ENCODE measurements at regions not wholly inside any gene's neighbourhood (a gene's known extent, or its start where the extent isn't known, plus 50 kb on each side); places are given as distances from the start of the nearest gene placed in this dataset.
A peak's percentile ranks its signal among the peaks of the same experiment; 100 is the strongest.

- H3K27ac ChIP-seq (ENCODE audit: low read depth, low read length): peak overlapping the region; percentile 53
- Mint-ChIP-seq H3K27me3 (ENCODE audit: low read depth, unreplicated experiment) (no peaks in the 10 kb centered on the region), H3K36me3 (ENCODE audit: low read depth, unreplicated experiment) (no peaks in the 10 kb centered on the region), H3K4me3 (ENCODE audit: unreplicated experiment) (no peak overlapping the region), H3K27ac (ENCODE audit: unreplicated experiment) (peak overlapping the region; percentile 91), H3K9me3 (ENCODE audit: unreplicated experiment) (no peaks in the 10 kb centered on the region), H3K4me1 (ENCODE audit: low read depth, unreplicated experiment) (peaks cover 6% of the 10 kb centered on the region)
- no peak overlapping the region for H3K9ac ChIP-seq (ENCODE audit: low read length)
- no peaks in the 10 kb centered on the region for H3K9me3 ChIP-seq (ENCODE audit: insufficient read depth, low read depth, low read length)
- no peak overlapping the region for H2AFZ ChIP-seq (ENCODE audit: low read depth, low read length)
- H3K36me3 ChIP-seq (ENCODE audit: insufficient read depth, low read length): no peaks in the 10 kb centered on the region
- no peaks in the 10 kb centered on the region for H3K27me3 ChIP-seq (ENCODE audit: insufficient read depth, low read length)
- peak; percentile 76 for DNase-seq (ENCODE audit: low read depth)
- no peak for TF ChIP-seq CTCF (IDR thresholded peaks at IDR 0.05; ENCODE audit: insufficient read depth, low read depth, low read length)
- TF ChIP-seq EZH2 (IDR thresholded peaks at IDR 0.05; ENCODE audit: insufficient read depth, low read length): no peak
- no peaks in the 10 kb centered on the region for H4K20me1 ChIP-seq (ENCODE audit: insufficient read depth, low read length)
- FAIRE-seq: peak; percentile 95
- H3K4me3 ChIP-seq (ENCODE audit: insufficient read depth, low read depth, low read length): no peak overlapping the region
- peak overlapping the region; percentile 41 for H3K4me2 ChIP-seq (ENCODE audit: low read length)
- no peaks in the 10 kb centered on the region for H3K79me2 ChIP-seq (ENCODE audit: insufficient read depth, low read length)
- H3K4me1 ChIP-seq (ENCODE audit: insufficient read depth, low read length): peaks cover 10% of the 10 kb centered on the region
Observed at GRCh38 chrX:44071847-44072551, 98.8 kb upstream of the NDP start.

DNA sequence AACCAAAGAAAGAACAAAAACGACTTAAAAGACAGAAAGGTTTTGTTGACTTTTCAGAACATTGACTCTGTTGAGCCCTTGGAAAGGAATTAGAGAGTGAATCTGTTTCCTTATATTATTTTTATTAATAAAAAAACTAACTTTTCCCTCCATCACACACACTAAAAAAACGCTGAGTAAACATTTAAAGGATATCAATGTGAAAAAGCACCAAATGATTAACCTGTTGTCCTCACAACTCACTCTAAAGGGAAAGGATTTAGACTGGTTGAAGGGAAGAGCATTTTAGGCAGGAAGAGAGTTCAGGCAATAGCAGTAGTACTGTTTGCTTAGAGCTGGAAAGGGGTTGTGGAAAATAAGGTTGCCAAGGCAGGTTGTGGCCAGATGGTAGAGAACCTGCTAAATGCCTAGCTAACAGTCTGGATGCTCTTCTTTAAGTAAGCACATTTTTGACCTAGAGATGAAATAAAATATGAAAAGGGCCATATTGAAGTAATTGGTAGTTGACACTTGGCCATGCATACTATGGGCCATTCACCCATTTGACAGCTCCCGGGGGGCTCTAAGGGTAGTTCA is 98.0 kb upstream of the NDP start:
- no peaks in the 10 kb centered on the region for H3K79me2 ChIP-seq (ENCODE audit: insufficient read depth, low read length)
- no peaks in the 10 kb centered on the region for H3K27me3 Mint-ChIP-seq (ENCODE audit: low read depth, unreplicated experiment)
- no peak overlapping the region for H3K4me3 Mint-ChIP-seq (ENCODE audit: unreplicated experiment)
- no peaks in the 10 kb centered on the region for H3K9me3 ChIP-seq (ENCODE audit: insufficient read depth, low read depth, low read length)
- no peaks in the 10 kb centered on the region for H3K36me3 Mint-ChIP-seq (ENCODE audit: low read depth, unreplicated experiment)
- H3K9me3 Mint-ChIP-seq (ENCODE audit: unreplicated experiment): no peaks in the 10 kb centered on the region
- H3K4me3 ChIP-seq (ENCODE audit: insufficient read depth, low read depth, low read length): no peak overlapping the region
- peaks cover 6% of the 10 kb centered on the region for H3K4me1 Mint-ChIP-seq (ENCODE audit: low read depth, unreplicated experiment)
- FAIRE-seq (no peak), DNase-seq (ENCODE audit: low read depth) (no peak)
- H3K4me2 ChIP-seq (ENCODE audit: low read length): peak overlapping the region; percentile 9
- H3K27me3 ChIP-seq (ENCODE audit: insufficient read depth, low read length): no peaks in the 10 kb centered on the region
- TF ChIP-seq EZH2 (IDR thresholded peaks at IDR 0.05; ENCODE audit: insufficient read depth, low read length) (no peak), CTCF (IDR thresholded peaks at IDR 0.05; ENCODE audit: insufficient read depth, low read depth, low read length) (no peak)
- no peak overlapping the region for H3K9ac ChIP-seq (ENCODE audit: low read length)
- no peak overlapping the region for H2AFZ ChIP-seq (ENCODE audit: low read depth, low read length)
- no peak overlapping the region for H3K27ac Mint-ChIP-seq (ENCODE audit: unreplicated experiment)
- no peaks in the 10 kb centered on the region for H4K20me1 ChIP-seq (ENCODE audit: insufficient read depth, low read length)
- peak overlapping the region; percentile 53 for H3K27ac ChIP-seq (ENCODE audit: low read depth, low read length)
- H3K36me3 ChIP-seq (ENCODE audit: insufficient read depth, low read length): no peaks in the 10 kb centered on the region
- H3K4me1 ChIP-seq (ENCODE audit: insufficient read depth, low read length): peaks cover 10% of the 10 kb centered on the region

DNA sequence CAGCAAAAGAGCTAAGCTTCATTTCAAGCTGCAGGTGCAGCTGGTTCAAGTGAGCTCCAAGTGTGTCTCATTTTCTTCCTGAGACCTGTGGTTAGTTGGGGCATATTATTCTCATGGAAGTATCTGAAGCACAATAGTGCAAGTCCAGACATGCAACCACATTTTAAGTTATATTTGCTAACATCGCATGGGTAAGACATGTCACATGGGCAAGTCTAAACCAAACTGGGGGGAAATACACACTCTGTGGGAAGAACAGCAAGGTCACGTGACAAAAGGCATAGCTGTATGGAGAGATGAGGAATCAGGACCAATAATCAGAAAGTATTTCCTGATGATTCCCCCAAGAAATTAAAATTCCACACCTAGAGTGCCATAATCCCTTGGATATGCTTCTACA is 94.9 kb upstream of the NDP start:
- H3K9ac ChIP-seq (ENCODE audit: low read length): no peak overlapping the region
- H3K27ac Mint-ChIP-seq (ENCODE audit: unreplicated experiment): no peak overlapping the region
- no peaks in the 10 kb centered on the region for H3K36me3 ChIP-seq (ENCODE audit: insufficient read depth, low read length)
- H3K79me2 ChIP-seq (ENCODE audit: insufficient read depth, low read length): no peaks in the 10 kb centered on the region
- no peaks in the 10 kb centered on the region for H4K20me1 ChIP-seq (ENCODE audit: insufficient read depth, low read length)
- no peak overlapping the region for H2AFZ ChIP-seq (ENCODE audit: low read depth, low read length)
- H3K27me3 ChIP-seq (ENCODE audit: insufficient read depth, low read length): no peaks in the 10 kb centered on the region
- TF ChIP-seq EZH2 (IDR thresholded peaks at IDR 0.05; ENCODE audit: insufficient read depth, low read length): no peak
- TF ChIP-seq CTCF (IDR thresholded peaks at IDR 0.05; ENCODE audit: insufficient read depth, low read depth, low read length): no peak
- no peak overlapping the region for H3K27ac ChIP-seq (ENCODE audit: low read depth, low read length)
- peaks cover 6% of the 10 kb centered on the region for H3K4me1 Mint-ChIP-seq (ENCODE audit: low read depth, unreplicated experiment)
- H3K9me3 Mint-ChIP-seq (ENCODE audit: unreplicated experiment): no peaks in the 10 kb centered on the region
- no peaks in the 10 kb centered on the region for H3K9me3 ChIP-seq (ENCODE audit: insufficient read depth, low read depth, low read length)
- no peak overlapping the region for H3K4me3 Mint-ChIP-seq (ENCODE audit: unreplicated experiment)
- FAIRE-seq: peak; percentile 20
- no peak overlapping the region for H3K4me2 ChIP-seq (ENCODE audit: low read length)
- DNase-seq (ENCODE audit: low read depth): no peak
- H3K4me3 ChIP-seq (ENCODE audit: insufficient read depth, low read depth, low read length): no peak overlapping the region
- H3K4me1 ChIP-seq (ENCODE audit: insufficient read depth, low read length): peaks cover 10% of the 10 kb centered on the region
- H3K36me3 Mint-ChIP-seq (ENCODE audit: low read depth, unreplicated experiment): no peaks in the 10 kb centered on the region
- H3K27me3 Mint-ChIP-seq (ENCODE audit: low read depth, unreplicated experiment): no peaks in the 10 kb centered on the region

All from astrocyte (in vitro differentiated cells and primary cell).